ENCODE measurements at regions not wholly inside any gene's neighbourhood (a gene's known extent, or its start where the extent isn't known, plus 50 kb on each side); places are given as distances from the start of the nearest gene placed in this dataset.

GRCh38 chr4:134019657-134020056 is 181.9 kb downstream of the PABPC4L start:
- no peak for TF ChIP-seq CTCF (IDR thresholded peaks at IDR 0.05)
- no peak for TF ChIP-seq POLR2A (IDR thresholded peaks at IDR 0.05)
